ENCODE measurements at regions not wholly inside any gene's neighbourhood (a gene's known extent, or its start where the extent isn't known, plus 50 kb on each side); places are given as distances from the start of the nearest gene placed in this dataset.
A peak's percentile ranks its signal among the peaks of the same experiment; 100 is the strongest.

DNA sequence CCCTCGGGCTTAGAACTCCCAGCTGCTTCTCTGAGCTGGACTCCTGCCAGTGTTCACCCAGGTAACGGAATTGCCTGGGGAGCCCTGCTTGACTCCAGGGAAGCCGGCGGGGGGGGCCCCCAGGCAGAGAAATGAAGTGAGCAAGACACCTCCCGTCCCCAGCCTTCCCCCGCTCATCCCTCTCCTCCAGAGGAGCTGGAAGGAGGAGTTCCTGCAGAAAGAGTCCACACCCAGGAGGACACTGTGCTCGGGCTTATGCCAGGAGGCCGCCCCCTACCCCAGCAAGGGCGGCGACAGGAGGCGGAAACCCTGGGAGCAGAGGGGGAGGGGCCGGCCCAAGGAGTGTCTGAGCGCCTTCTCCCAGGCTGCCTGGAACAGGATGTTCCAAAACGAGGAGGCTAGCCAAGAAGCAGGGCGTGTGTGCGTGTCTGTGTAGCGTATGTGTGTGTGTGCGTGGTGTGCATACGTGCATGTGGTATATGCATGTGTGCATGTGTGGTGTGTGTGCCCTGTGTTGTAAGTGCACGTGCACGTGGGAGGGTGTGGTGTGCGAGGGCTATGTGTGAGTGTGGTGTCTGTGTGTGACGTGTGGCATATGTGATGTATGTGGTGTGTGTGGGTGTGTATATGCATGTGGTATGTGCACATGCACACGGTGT is 511.3 kb downstream of the SHQ1 start:
- no peak overlapping the region for H3K4ac ChIP-seq (ENCODE audit: low read depth, low read length)
- no peak overlapping the region for H3K27ac ChIP-seq (ENCODE audit: insufficient read length, low read depth, low read length)
- H3K23me2 ChIP-seq (ENCODE audit: insufficient read length, low read depth, low read length, poor library complexity, severe bottlenecking) = no peaks in the 10 kb centered on the region
- peaks cover 3% of the 10 kb centered on the region; the same call in 1 of the 2 replicates for H3K4me1 ChIP-seq (ENCODE audit: insufficient read depth, low read length)
- no peak overlapping the region for H3K14ac ChIP-seq (ENCODE audit: insufficient read depth, low read length)
- no peaks in the 10 kb centered on the region for H3K79me1 ChIP-seq (ENCODE audit: insufficient read depth, low read depth, low read length, poor library complexity, severe bottlenecking)
- no peak overlapping the region for H4K5ac ChIP-seq (ENCODE audit: insufficient read length, low read depth, low read length)
- peaks cover 36% of the 10 kb centered on the region for H3K27me3 Mint-ChIP-seq (ENCODE audit: low read depth)
- H2BK15ac ChIP-seq (ENCODE audit: low read depth, low read length) = no peak overlapping the region
- H2BK120ac ChIP-seq (ENCODE audit: low read depth, low read length, poor library complexity, severe bottlenecking) = no peak overlapping the region
- no peaks in the 10 kb centered on the region for H3K9me3 ChIP-seq (ENCODE audit: control insufficient read depth, low read depth, low read length)
- WGBS (ENCODE audit: extremely low coverage, insufficient read length, low lambda C conversion rate) = no CpG with 5 or more reads among the region's 24 CpGs
- H3K4me2 ChIP-seq (ENCODE audit: insufficient read depth, insufficient read length, low read length) = peak overlapping the region; percentile 0
- TF ChIP-seq, protein P1, sequence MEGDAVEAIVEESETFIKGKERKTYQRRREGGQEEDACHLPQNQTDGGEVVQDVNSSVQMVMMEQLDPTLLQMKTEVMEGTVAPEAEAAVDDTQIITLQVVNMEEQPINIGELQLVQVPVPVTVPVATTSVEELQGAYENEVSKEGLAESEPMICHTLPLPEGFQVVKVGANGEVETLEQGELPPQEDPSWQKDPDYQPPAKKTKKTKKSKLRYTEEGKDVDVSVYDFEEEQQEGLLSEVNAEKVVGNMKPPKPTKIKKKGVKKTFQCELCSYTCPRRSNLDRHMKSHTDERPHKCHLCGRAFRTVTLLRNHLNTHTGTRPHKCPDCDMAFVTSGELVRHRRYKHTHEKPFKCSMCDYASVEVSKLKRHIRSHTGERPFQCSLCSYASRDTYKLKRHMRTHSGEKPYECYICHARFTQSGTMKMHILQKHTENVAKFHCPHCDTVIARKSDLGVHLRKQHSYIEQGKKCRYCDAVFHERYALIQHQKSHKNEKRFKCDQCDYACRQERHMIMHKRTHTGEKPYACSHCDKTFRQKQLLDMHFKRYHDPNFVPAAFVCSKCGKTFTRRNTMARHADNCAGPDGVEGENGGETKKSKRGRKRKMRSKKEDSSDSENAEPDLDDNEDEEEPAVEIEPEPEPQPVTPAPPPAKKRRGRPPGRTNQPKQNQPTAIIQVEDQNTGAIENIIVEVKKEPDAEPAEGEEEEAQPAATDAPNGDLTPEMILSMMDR (conservative IDR thresholded peaks at IDR 0.05) = no peak
- no peak overlapping the region for H3K9ac ChIP-seq (ENCODE audit: extremely low read depth, insufficient read length, low read length)
- DNase-seq = peak; percentile 76
- no peak overlapping the region for H3K27ac Mint-ChIP-seq
- H2BK12ac ChIP-seq (ENCODE audit: insufficient read length, low read depth, low read length) = no peak overlapping the region
- peak overlapping the region; percentile 1 for H4K8ac ChIP-seq (replicated peaks; ENCODE audit: insufficient read length, low read depth, low read length)
- no peak overlapping the region for H3T11ph ChIP-seq (ENCODE audit: low read length)
- H2AK5ac ChIP-seq (ENCODE audit: insufficient read length, low read length) = no peak overlapping the region
- H2BK5ac ChIP-seq (ENCODE audit: insufficient read length, low read length) = no peak overlapping the region
- H3K56ac ChIP-seq (ENCODE audit: insufficient read length, low read depth, low read length) = no peak overlapping the region
- no peak overlapping the region for H2AFZ ChIP-seq (ENCODE audit: low read length)
- peaks cover 17 to 22% of the 10 kb centered on the region in 2 experiments for H3K4me1 Mint-ChIP-seq
- no peak overlapping the region for H4K91ac ChIP-seq (ENCODE audit: insufficient read length, low read depth, low read length)
- H3K79me2 ChIP-seq (ENCODE audit: insufficient read depth, low read length) = no peaks in the 10 kb centered on the region
- no peaks in the 10 kb centered on the region for H3K27me3 ChIP-seq (ENCODE audit: insufficient read depth, low read length)
- no peak overlapping the region for H3K18ac ChIP-seq (ENCODE audit: insufficient read length, low read depth, low read length)
- no peak overlapping the region for H2BK20ac ChIP-seq (ENCODE audit: low read depth, low read length, poor library complexity, severe bottlenecking)
- no peaks in the 10 kb centered on the region for H3K9me3 Mint-ChIP-seq
- no peak overlapping the region for H3K4me3 Mint-ChIP-seq
- no peaks in the 10 kb centered on the region for H3K36me3 Mint-ChIP-seq (ENCODE audit: insufficient read depth in 1 of 3, low read depth in 3 of 3)
- H3K23ac ChIP-seq (ENCODE audit: insufficient read length, low read depth, low read length) = no peak overlapping the region
- peaks cover 3% of the 10 kb centered on the region for H4K20me1 ChIP-seq (ENCODE audit: control insufficient read depth, insufficient read depth, insufficient read length)

Measured in H9 (cell line).